Osteocyte (in vitro differentiated cells): ENCODE measurements at regions not wholly inside any gene's neighbourhood (a gene's known extent, or its start where the extent isn't known, plus 50 kb on each side); places are given as distances from the start of the nearest gene placed in this dataset.

Experiments
- DNase-seq: peaks from one replicate; pipeline ENCODE4 v3.0.0; 2021; ENCODE audit warnings: mixed read lengths; ENCODE audit not compliant: unreplicated experiment; ENCODE audit errors: extremely low spot score
- H3K27ac Mint-ChIP-seq: one replicate; pipeline ENCODE4 v1.8.0; 2021; ENCODE audit warnings: mild to moderate bottlenecking, mixed read lengths; ENCODE audit not compliant: unreplicated experiment
- H3K27me3 Mint-ChIP-seq: one replicate; pipeline ENCODE4 v1.8.0; 2021; ENCODE audit warnings: mixed read lengths; ENCODE audit not compliant: unreplicated experiment
- H3K36me3 Mint-ChIP-seq: one replicate; pipeline ENCODE4 v1.8.0; 2021; ENCODE audit warnings: mixed read lengths; ENCODE audit not compliant: unreplicated experiment
- H3K4me1 Mint-ChIP-seq: one replicate; pipeline ENCODE4 v1.8.0; 2021; ENCODE audit warnings: mixed read lengths; ENCODE audit not compliant: unreplicated experiment
- H3K4me3 Mint-ChIP-seq: one replicate; pipeline ENCODE4 v1.8.0; 2021; ENCODE audit warnings: mild to moderate bottlenecking, moderate library complexity, mixed read lengths; ENCODE audit not compliant: unreplicated experiment
- H3K9me3 Mint-ChIP-seq: one replicate; pipeline ENCODE4 v1.8.0; 2021; ENCODE audit warnings: mixed read lengths; ENCODE audit not compliant: unreplicated experiment
- CTCF ChIP-seq: fragments of 200-600 bp; sonication (generic); IDR thresholded peaks from 2 replicates; pipeline ENCODE4 v1.5.0; 2021; ENCODE audit warnings: antibody characterized with exemption, mild to moderate bottlenecking, moderate library complexity

- no peaks in the 10 kb centered on the region for H3K27me3 Mint-ChIP-seq
- H3K4me3 Mint-ChIP-seq, result no peak overlapping the region
- peaks cover 18% of the 10 kb centered on the region for H3K9me3 Mint-ChIP-seq
- no peak for TF ChIP-seq CTCF
- H3K36me3 Mint-ChIP-seq, result no peaks in the 10 kb centered on the region
- H3K4me1 Mint-ChIP-seq, result no peaks in the 10 kb centered on the region
- DNase-seq, result no peak
- no peak overlapping the region for H3K27ac Mint-ChIP-seq
These were observed 798.1 kb downstream of the TBL1XR1 start for GRCh38 chr3:176399193-176399592.

GRCh38 chr3:176395240-176395639 is 802.0 kb downstream of the TBL1XR1 start:
- Mint-ChIP-seq H3K36me3 (no peaks in the 10 kb centered on the region), H3K4me1 (no peaks in the 10 kb centered on the region), H3K27ac (no peak overlapping the region), H3K27me3 (no peaks in the 10 kb centered on the region), H3K9me3 (peaks cover 28% of the 10 kb centered on the region), H3K4me3 (no peak overlapping the region)
- no peak for DNase-seq
- no peak for TF ChIP-seq CTCF

DNA sequence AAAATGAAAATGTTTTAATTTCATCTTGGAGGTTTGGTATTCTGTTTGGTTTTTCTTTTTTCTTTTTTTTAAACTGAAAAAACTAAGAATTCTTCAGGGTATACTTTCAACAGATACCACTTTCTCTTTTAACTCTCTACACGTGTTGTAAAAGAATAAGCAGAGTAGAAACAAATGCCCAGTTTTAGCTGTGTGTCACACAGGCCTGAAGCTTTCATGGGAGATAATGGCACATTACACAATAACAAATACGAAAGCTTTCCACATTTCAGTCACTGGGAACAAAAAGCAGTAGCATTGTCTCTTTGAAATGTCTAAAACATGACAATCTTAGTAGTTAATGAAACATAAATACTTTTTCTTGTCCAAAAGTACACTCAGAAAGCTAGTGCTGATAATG is 818.5 kb downstream of the TBL1XR1 start:
- Mint-ChIP-seq H3K4me1 (no peaks in the 10 kb centered on the region), H3K27me3 (no peaks in the 10 kb centered on the region), H3K27ac (no peak overlapping the region), H3K36me3 (no peaks in the 10 kb centered on the region), H3K9me3 (peaks cover 3% of the 10 kb centered on the region), H3K4me3 (no peak overlapping the region)
- TF ChIP-seq CTCF, result no peak
- no peak for DNase-seq

- no peak overlapping the region for H3K27ac Mint-ChIP-seq
- no peak for DNase-seq
- H3K4me3 Mint-ChIP-seq, result no peak overlapping the region
- H3K9me3 Mint-ChIP-seq, result peaks cover 11% of the 10 kb centered on the region
- H3K4me1 Mint-ChIP-seq, result no peaks in the 10 kb centered on the region
- no peaks in the 10 kb centered on the region for H3K36me3 Mint-ChIP-seq
- no peaks in the 10 kb centered on the region for H3K27me3 Mint-ChIP-seq
- no peak for TF ChIP-seq CTCF
These were observed 820.8 kb downstream of the TBL1XR1 start for GRCh38 chr3:176376531-176376930.

DNA sequence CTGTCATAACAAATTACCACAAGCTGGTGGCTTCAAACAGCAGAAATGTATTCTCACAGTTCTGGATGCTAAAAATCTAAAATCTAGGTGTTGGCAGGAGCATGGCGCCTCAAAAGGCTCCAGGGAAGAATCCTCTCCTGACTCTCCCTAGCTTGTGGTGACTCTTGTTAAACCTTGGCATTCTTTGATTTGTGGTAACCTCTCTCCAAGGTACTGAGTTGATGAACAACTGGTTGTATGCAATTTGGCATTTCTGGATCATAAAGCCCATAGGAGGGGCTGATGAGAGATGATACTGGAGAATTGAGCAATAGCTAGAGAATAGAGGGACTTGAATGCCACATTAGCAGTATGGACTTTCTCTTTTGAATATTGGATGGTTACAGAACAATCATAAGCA is 821.8 kb downstream of the TBL1XR1 start:
- H3K27ac Mint-ChIP-seq, result no peak overlapping the region
- no peaks in the 10 kb centered on the region for H3K36me3 Mint-ChIP-seq
- peaks cover 2% of the 10 kb centered on the region for H3K27me3 Mint-ChIP-seq
- TF ChIP-seq CTCF, result no peak
- peaks cover 8% of the 10 kb centered on the region for H3K9me3 Mint-ChIP-seq
- H3K4me3 Mint-ChIP-seq, result no peak overlapping the region
- no peak for DNase-seq
- H3K4me1 Mint-ChIP-seq, result no peaks in the 10 kb centered on the region
